ENCODE measurements at regions not wholly inside any gene's neighbourhood (a gene's known extent, or its start where the extent isn't known, plus 50 kb on each side); places are given as distances from the start of the nearest gene placed in this dataset.

DNA sequence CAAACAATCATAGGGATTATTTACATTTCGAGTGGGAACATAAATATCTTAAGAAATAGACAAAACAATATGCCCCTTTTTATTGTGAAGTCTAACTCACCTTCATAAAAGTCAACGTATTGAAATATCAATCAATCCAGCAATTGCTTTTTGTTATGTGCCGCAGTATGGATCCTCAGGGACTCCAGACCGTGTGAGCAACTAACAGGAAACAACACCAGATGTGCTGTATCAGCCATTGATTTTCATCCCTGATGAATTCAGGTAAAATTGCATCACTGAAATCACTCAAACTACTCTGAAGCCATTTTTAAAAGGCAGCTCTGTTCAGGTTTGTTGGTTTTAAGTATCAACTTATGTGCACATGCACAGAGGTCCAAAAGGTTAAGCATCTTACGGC lies 197.3 kb upstream of the FAT1 start:
- TF ChIP-seq FOXM1 (IDR thresholded peaks at IDR 0.05; ENCODE audit: borderline replicate concordance, low read depth): no peak
- TF ChIP-seq, protein P1, sequence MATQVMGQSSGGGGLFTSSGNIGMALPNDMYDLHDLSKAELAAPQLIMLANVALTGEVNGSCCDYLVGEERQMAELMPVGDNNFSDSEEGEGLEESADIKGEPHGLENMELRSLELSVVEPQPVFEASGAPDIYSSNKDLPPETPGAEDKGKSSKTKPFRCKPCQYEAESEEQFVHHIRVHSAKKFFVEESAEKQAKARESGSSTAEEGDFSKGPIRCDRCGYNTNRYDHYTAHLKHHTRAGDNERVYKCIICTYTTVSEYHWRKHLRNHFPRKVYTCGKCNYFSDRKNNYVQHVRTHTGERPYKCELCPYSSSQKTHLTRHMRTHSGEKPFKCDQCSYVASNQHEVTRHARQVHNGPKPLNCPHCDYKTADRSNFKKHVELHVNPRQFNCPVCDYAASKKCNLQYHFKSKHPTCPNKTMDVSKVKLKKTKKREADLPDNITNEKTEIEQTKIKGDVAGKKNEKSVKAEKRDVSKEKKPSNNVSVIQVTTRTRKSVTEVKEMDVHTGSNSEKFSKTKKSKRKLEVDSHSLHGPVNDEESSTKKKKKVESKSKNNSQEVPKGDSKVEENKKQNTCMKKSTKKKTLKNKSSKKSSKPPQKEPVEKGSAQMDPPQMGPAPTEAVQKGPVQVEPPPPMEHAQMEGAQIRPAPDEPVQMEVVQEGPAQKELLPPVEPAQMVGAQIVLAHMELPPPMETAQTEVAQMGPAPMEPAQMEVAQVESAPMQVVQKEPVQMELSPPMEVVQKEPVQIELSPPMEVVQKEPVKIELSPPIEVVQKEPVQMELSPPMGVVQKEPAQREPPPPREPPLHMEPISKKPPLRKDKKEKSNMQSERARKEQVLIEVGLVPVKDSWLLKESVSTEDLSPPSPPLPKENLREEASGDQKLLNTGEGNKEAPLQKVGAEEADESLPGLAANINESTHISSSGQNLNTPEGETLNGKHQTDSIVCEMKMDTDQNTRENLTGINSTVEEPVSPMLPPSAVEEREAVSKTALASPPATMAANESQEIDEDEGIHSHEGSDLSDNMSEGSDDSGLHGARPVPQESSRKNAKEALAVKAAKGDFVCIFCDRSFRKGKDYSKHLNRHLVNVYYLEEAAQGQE (IDR thresholded peaks at IDR 0.05; ENCODE audit: low read depth): no peak
- TF ChIP-seq, protein P2, sequence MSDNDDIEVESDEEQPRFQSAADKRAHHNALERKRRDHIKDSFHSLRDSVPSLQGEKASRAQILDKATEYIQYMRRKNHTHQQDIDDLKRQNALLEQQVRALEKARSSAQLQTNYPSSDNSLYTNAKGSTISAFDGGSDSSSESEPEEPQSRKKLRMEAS (IDR thresholded peaks at IDR 0.05): no peak

DNA sequence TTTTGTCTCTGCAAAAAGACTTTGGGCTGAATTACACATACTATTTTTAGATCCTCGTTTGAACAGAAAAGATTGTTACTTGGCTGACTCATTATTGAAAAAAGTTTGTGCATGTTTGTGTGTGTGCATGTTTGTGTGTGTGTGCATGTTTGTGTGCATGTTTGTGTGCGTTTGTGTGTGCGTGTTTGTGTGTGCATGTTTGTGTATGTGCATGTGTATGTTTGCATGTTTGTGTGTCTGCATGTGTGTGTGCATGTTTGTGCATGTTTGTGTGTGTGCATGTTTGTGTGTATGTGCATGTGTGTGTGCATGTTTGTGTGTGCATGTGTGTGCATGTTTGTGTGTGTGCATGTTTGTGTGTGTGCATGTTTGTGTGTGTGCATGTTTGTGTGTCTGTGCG lies 201.1 kb upstream of the FAT1 start:
- TF ChIP-seq TAF1 (IDR thresholded peaks at IDR 0.05; ENCODE audit: low read depth) (no peak), TEAD4 (IDR thresholded peaks at IDR 0.05) (no peak), CEBPB (IDR thresholded peaks at IDR 0.05) (no peak), FOXM1 (IDR thresholded peaks at IDR 0.05; ENCODE audit: borderline replicate concordance, low read depth) (no peak), CREB1 (IDR thresholded peaks at IDR 0.05; ENCODE audit: low read depth) (no peak), YY1 (IDR thresholded peaks at IDR 0.05; ENCODE audit: low read depth) (no peak), NFIC (IDR thresholded peaks at IDR 0.05) (no peak), RAD21 (IDR thresholded peaks at IDR 0.05; ENCODE audit: low read depth) (no peak), ZBTB7A (IDR thresholded peaks at IDR 0.05; ENCODE audit: low read depth) (no peak), TCF12 (IDR thresholded peaks at IDR 0.05; ENCODE audit: low read depth) (no peak), EGR1 (IDR thresholded peaks at IDR 0.05) (no peak), EP300 (IDR thresholded peaks at IDR 0.05; ENCODE audit: borderline replicate concordance) (no peak)
- TF ChIP-seq, protein P2 (IDR thresholded peaks at IDR 0.05): no peak
- TF ChIP-seq, protein P1 (IDR thresholded peaks at IDR 0.05; ENCODE audit: low read depth): no peak
- TF ChIP-seq, protein P3, sequence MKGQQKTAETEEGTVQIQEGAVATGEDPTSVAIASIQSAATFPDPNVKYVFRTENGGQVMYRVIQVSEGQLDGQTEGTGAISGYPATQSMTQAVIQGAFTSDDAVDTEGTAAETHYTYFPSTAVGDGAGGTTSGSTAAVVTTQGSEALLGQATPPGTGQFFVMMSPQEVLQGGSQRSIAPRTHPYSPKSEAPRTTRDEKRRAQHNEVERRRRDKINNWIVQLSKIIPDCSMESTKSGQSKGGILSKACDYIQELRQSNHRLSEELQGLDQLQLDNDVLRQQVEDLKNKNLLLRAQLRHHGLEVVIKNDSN (IDR thresholded peaks at IDR 0.05): no peak

GRCh38 chr4:186927624-186928023 lies 204.0 kb upstream of the FAT1 start:
- no peak for TF ChIP-seq EP300 (IDR thresholded peaks at IDR 0.05; ENCODE audit: borderline replicate concordance)

DNA sequence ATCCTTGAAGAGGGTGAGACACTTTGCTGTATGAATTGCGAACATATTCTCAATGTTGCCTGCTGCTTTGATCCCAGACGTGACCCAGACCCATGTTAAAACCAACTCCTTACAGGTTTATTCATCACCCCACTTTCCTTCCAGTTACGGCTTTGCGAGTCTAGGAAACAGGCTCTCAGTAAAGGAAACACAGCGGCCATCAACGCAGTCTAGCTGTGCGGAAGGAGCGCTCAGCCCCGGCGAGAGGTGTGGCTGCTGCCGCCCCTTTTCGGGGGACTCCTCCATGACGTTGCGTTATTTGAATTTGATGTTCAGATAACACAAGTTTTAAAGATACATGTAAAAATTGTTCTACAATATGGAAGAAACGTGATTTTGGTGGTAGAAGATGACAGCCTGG lies 206.4 kb upstream of the FAT1 start:
- no peak for TF ChIP-seq ZBTB7A (IDR thresholded peaks at IDR 0.05; ENCODE audit: low read depth)
- TF ChIP-seq, protein P1 (IDR thresholded peaks at IDR 0.05; ENCODE audit: low read depth): no peak
- TF ChIP-seq, protein P3 (IDR thresholded peaks at IDR 0.05): no peak
- TF ChIP-seq TCF12 (IDR thresholded peaks at IDR 0.05; ENCODE audit: low read depth): no peak
- no peak for TF ChIP-seq TAF1 (IDR thresholded peaks at IDR 0.05; ENCODE audit: low read depth)
- no peak for TF ChIP-seq CREB1 (IDR thresholded peaks at IDR 0.05; ENCODE audit: low read depth)
- TF ChIP-seq EGR1 (IDR thresholded peaks at IDR 0.05): no peak
- TF ChIP-seq RAD21 (IDR thresholded peaks at IDR 0.05; ENCODE audit: low read depth): no peak
- TF ChIP-seq EP300 (IDR thresholded peaks at IDR 0.05; ENCODE audit: borderline replicate concordance): no peak
- no peak for TF ChIP-seq CEBPB (IDR thresholded peaks at IDR 0.05)
- no peak for TF ChIP-seq TEAD4 (IDR thresholded peaks at IDR 0.05)
- TF ChIP-seq YY1 (IDR thresholded peaks at IDR 0.05; ENCODE audit: low read depth): no peak
- no peak for TF ChIP-seq FOXM1 (IDR thresholded peaks at IDR 0.05; ENCODE audit: borderline replicate concordance, low read depth)
- TF ChIP-seq, protein P2 (IDR thresholded peaks at IDR 0.05): no peak
- no peak for TF ChIP-seq NFIC (IDR thresholded peaks at IDR 0.05)

- TF ChIP-seq YY1 (IDR thresholded peaks at IDR 0.05; ENCODE audit: low read depth): no peak
- no peak for TF ChIP-seq ZBTB7A (IDR thresholded peaks at IDR 0.05; ENCODE audit: low read depth)
- TF ChIP-seq TEAD4 (IDR thresholded peaks at IDR 0.05): no peak
- TF ChIP-seq NFIC (IDR thresholded peaks at IDR 0.05): no peak
Observed at GRCh38 chr4:186931519-186931918, 207.9 kb upstream of the FAT1 start.

Measured in Ishikawa (cell line).